SU-DHL-6 (cell line): ENCODE measurements at regions not wholly inside any gene's neighbourhood (a gene's known extent, or its start where the extent isn't known, plus 50 kb on each side); places are given as distances from the start of the nearest gene placed in this dataset.

Source experiments
- H2AFZ ChIP-seq: fragments of 200-600 bp; sonication (generic); 2 replicates; pipeline ENCODE4 v1.6.1; 2014; ENCODE audit warnings: low read depth, mild to moderate bottlenecking, moderate library complexity, mixed read lengths, antibody characterized with exemption, low read length; ENCODE audit not compliant: severe bottlenecking
- H3F3A ChIP-seq: fragments of 200-600 bp; shearing (Covaris generic); 2 replicates; pipeline ENCODE4 v1.6.0; 2016; ENCODE audit warnings: antibody characterized with exemption, mild to moderate bottlenecking; ENCODE audit not compliant: insufficient read depth
- H3K27ac ChIP-seq: fragments of 200-600 bp; sonication (generic); 2 replicates; pipeline ENCODE4 v1.5.1; 2016; ENCODE audit warnings: low read depth, mild to moderate bottlenecking, low read length, moderate library complexity, mixed read lengths
- H3K27me3 ChIP-seq: fragments of 200-600 bp; sonication (generic), shearing (Covaris generic); 2 replicates; pipeline ENCODE4 v1.6.0; 2014; ENCODE audit warnings: mild to moderate bottlenecking, low read length
- H3K36me3 ChIP-seq: fragments of 200-600 bp; sonication (generic); 2 replicates; pipeline ENCODE4 v1.6.1; 2014; ENCODE audit warnings: mild to moderate bottlenecking, low read length, mixed read lengths
- H3K4me2 ChIP-seq: fragments of 300-600, 200-600 bp; shearing (Covaris generic), sonication (generic); 2 replicates; pipeline ENCODE4 v1.6.0; 2014; ENCODE audit warnings: low read length, low read depth, mild to moderate bottlenecking; ENCODE audit not compliant: poor library complexity, severe bottlenecking
- H3K4me3 ChIP-seq: fragments of 200-600 bp; sonication (generic); 2 replicates; pipeline ENCODE4 v1.5.1; 2014; ENCODE audit warnings: antibody characterized with exemption, low read length, mild to moderate bottlenecking, mixed read lengths; ENCODE audit not compliant: insufficient read depth, poor library complexity, severe bottlenecking
- H3K79me2 ChIP-seq: fragments of 200-600 bp; sonication (generic); 2 replicates; pipeline ENCODE4 v1.6.1; 2014; ENCODE audit warnings: mild to moderate bottlenecking, low read length, moderate library complexity; ENCODE audit not compliant: insufficient read depth
- H3K9ac ChIP-seq: fragments of 200-600 bp; sonication (generic); 2 replicates; pipeline ENCODE4 v1.7.0; 2014; ENCODE audit warnings: mild to moderate bottlenecking, low read length
- H3K9me2 ChIP-seq: fragments of 200-600 bp; sonication (generic); replicated peaks from 2 replicates; pipeline ENCODE4 v1.6.1; 2014; ENCODE audit warnings: low read length; ENCODE audit not compliant: insufficient read depth
- H3K9me3 ChIP-seq: fragments of 200-600 bp; sonication (generic); 2 replicates; pipeline ENCODE4 v1.6.1; 2014; ENCODE audit warnings: low read length, mixed read lengths; ENCODE audit not compliant: insufficient read depth
- H4K20me1 ChIP-seq: fragments of 200-600 bp; sonication (generic); 2 replicates; pipeline ENCODE4 v1.6.1; 2014; ENCODE audit warnings: low read depth, mild to moderate bottlenecking, antibody characterized with exemption, low read length, moderate library complexity, mixed read lengths
- CTCF ChIP-seq: fragments of 200-600 bp; sonication (generic); IDR thresholded peaks from one replicate; pipeline ENCODE4 v1.5.1; 2017; ENCODE audit warnings: antibody characterized with exemption, mild to moderate bottlenecking, low read length, moderate library complexity; ENCODE audit not compliant: insufficient read depth, poor library complexity, severe bottlenecking
- EZH2phosphoT487 ChIP-seq: fragments of 200-600 bp; sonication (generic), shearing (Covaris generic); conservative IDR thresholded peaks from 2 replicates; pipeline ENCODE4 v1.6.1; 2018; ENCODE audit warnings: mild to moderate bottlenecking, antibody characterized with exemption, low read length, moderate library complexity, mixed read lengths

DNA sequence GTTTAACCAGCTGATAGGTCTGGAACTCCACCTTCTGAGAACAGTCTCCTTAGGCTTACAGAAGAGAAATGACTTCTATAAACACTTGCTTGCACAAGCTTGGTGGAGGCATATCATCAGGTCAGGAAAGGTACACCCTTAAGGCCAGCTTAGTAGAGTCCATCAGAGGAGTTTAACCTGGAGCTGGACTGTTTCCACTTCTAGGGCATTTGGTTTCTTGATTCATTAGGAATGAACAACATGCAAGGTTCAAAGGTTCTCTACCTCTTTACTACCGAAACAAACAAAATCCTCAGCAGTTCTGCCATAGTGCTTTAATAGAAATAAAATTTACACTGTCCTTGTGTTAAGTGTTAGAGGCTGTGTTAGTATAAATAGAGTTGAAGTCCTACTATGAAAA is 171.4 kb upstream of the NPY2R start:
- H3K36me3 ChIP-seq = no peaks in the 10 kb centered on the region
- H3K9me2 ChIP-seq = no peaks in the 10 kb centered on the region
- no peak overlapping the region for H3K4me3 ChIP-seq
- no peak overlapping the region for H2AFZ ChIP-seq
- H3K4me2 ChIP-seq = no peak overlapping the region
- H3K27me3 ChIP-seq = no peaks in the 10 kb centered on the region
- H3F3A ChIP-seq = no peaks in the 10 kb centered on the region
- H3K27ac ChIP-seq = no peak overlapping the region
- no peak overlapping the region for H3K9ac ChIP-seq
- H4K20me1 ChIP-seq = no peaks in the 10 kb centered on the region
- no peaks in the 10 kb centered on the region for H3K9me3 ChIP-seq
- no peaks in the 10 kb centered on the region for H3K79me2 ChIP-seq
- TF ChIP-seq CTCF (no peak), EZH2phosphoT487 (no peak)

DNA sequence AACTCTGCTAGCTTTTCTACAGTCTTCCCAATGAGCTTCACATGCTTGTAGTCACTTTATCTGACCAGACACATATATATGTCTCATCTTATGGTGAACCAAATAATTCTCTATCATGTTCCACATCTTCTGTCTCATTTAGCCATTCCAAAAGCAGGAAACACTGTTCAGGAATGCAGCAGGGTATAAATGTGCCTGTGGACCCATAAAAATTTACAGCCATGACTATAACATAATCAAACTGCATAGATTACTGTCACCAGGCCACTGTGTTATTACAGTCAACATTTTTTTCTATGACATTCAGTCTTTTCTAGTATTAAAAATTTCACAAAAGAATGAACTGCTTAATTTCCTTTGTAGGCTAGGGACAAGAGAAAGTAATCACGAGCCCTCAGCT is 170.0 kb upstream of the NPY2R start:
- no peaks in the 10 kb centered on the region for H4K20me1 ChIP-seq
- H3F3A ChIP-seq = no peaks in the 10 kb centered on the region
- H3K27ac ChIP-seq = no peak overlapping the region
- H3K4me2 ChIP-seq = no peak overlapping the region
- no peaks in the 10 kb centered on the region for H3K27me3 ChIP-seq
- H3K79me2 ChIP-seq = no peaks in the 10 kb centered on the region
- H3K36me3 ChIP-seq = no peaks in the 10 kb centered on the region
- H3K9me3 ChIP-seq = no peaks in the 10 kb centered on the region
- TF ChIP-seq EZH2phosphoT487 = no peak
- no peak for TF ChIP-seq CTCF
- H3K9me2 ChIP-seq = no peaks in the 10 kb centered on the region
- H3K9ac ChIP-seq = no peak overlapping the region
- no peak overlapping the region for H2AFZ ChIP-seq
- H3K4me3 ChIP-seq = no peak overlapping the region

- no peaks in the 10 kb centered on the region for H3K27me3 ChIP-seq
- TF ChIP-seq EZH2phosphoT487 (no peak), CTCF (no peak)
- no peak overlapping the region for H3K27ac ChIP-seq
- no peaks in the 10 kb centered on the region for H3F3A ChIP-seq
- no peaks in the 10 kb centered on the region for H3K9me3 ChIP-seq
- H3K9me2 ChIP-seq = no peaks in the 10 kb centered on the region
- no peak overlapping the region for H3K4me2 ChIP-seq
- no peak overlapping the region for H2AFZ ChIP-seq
- H3K36me3 ChIP-seq = no peaks in the 10 kb centered on the region
- no peak overlapping the region for H3K9ac ChIP-seq
- no peak overlapping the region for H3K4me3 ChIP-seq
- no peaks in the 10 kb centered on the region for H3K79me2 ChIP-seq
- H4K20me1 ChIP-seq = no peaks in the 10 kb centered on the region
Measured at GRCh38 chr4:155039162-155039561, 169.3 kb upstream of the NPY2R start.

DNA sequence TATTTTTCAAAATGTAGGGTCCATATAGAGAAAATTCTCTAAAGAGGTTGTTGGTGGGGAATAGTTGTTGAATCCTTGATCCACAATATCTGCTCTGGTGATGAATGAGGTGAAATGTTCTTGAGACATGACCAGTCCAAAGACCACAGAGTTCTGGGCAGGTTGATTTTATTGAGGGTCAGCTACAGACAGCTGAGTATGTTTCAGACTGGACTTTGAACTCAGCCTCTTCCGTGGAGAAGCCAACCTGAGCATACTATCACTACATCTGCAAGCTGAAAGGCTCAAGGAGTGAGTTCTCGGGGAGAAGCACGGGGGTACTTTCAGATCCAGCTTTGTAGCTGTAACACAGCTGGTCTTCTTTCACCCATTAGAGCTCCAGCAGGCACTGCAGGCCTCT is 168.4 kb upstream of the NPY2R start:
- Histone ChIP-seq H2AFZ (no peak overlapping the region), H3K79me2 (no peaks in the 10 kb centered on the region), H3K9me2 (no peaks in the 10 kb centered on the region), H3K9me3 (no peaks in the 10 kb centered on the region), H3K27me3 (no peaks in the 10 kb centered on the region), H3K4me2 (no peak overlapping the region), H3F3A (no peaks in the 10 kb centered on the region), H3K36me3 (no peaks in the 10 kb centered on the region), H3K4me3 (no peak overlapping the region), H3K9ac (no peak overlapping the region), H3K27ac (no peak overlapping the region), H4K20me1 (no peaks in the 10 kb centered on the region)
- TF ChIP-seq EZH2phosphoT487 = no peak
- TF ChIP-seq CTCF = no peak
